HepG2 (cell line): ENCODE measurements at regions not wholly inside any gene's neighbourhood (a gene's known extent, or its start where the extent isn't known, plus 50 kb on each side); places are given as distances from the start of the nearest gene placed in this dataset.

ENCODE experiments used
- ELK4 ChIP-seq: sonication (generic); formaldehyde crosslinking; IDR thresholded peaks from 2 replicates; pipeline ENCODE4 v1.9.0; 2021; ENCODE audit warnings: missing genetic modification reagents, borderline replicate concordance
- EP300 ChIP-seq, 3 experiments: sonication (generic) in 1 of 3; formaldehyde crosslinking in 1 of 3; IDR thresholded peaks; 2 replicates each; pipeline versions ENCODE4 v1.5.1 to v1.6.1; 2011 to 2020; ENCODE audit warnings: low read depth in 2 of 3, low read length in 2 of 3, borderline replicate concordance in 1 of 3, improper control_type of control experiment in 1 of 3, mild to moderate bottlenecking in 1 of 3, missing genetic modification reagents in 1 of 3, moderate library complexity in 1 of 3
- ERF ChIP-seq: IDR thresholded peaks from 2 replicates; pipeline ENCODE4 v1.6.1; 2018; ENCODE audit warnings: missing biosample characterization, missing genetic modification reagents
- KIAA2018 ChIP-seq: sonication (generic); formaldehyde crosslinking; IDR thresholded peaks from 2 replicates; pipeline ENCODE4 v1.5.0; 2020; ENCODE audit warnings: mild to moderate bottlenecking, missing genetic modification reagents, borderline replicate concordance
- ZNF263 ChIP-seq: sonication (generic); formaldehyde crosslinking; IDR thresholded peaks from 2 replicates; pipeline ENCODE4 v1.4.0; 2020; ENCODE audit warnings: missing genetic modification reagents

GRCh38 chr9:19920401-19920800, 131.6 kb upstream of the SLC24A2 start:
- TF ChIP-seq ERF (CRISPR knock-in tag) (no peak), KIAA2018 (CRISPR knock-in tag) (no peak), EP300 (IDR thresholded peaks at IDR 0.05; ENCODE audit: low read depth in 2 of 2, low read length in 2 of 2) (no peak), EP300 (CRISPR knock-in tag; IDR thresholded peaks at IDR 0.05; ENCODE audit: borderline replicate concordance) (no peak), ELK4 (CRISPR knock-in tag) (no peak), ZNF263 (CRISPR knock-in tag) (no peak)
